ENCODE measurements at regions not wholly inside any gene's neighbourhood (a gene's known extent, or its start where the extent isn't known, plus 50 kb on each side); places are given as distances from the start of the nearest gene placed in this dataset.

DNA sequence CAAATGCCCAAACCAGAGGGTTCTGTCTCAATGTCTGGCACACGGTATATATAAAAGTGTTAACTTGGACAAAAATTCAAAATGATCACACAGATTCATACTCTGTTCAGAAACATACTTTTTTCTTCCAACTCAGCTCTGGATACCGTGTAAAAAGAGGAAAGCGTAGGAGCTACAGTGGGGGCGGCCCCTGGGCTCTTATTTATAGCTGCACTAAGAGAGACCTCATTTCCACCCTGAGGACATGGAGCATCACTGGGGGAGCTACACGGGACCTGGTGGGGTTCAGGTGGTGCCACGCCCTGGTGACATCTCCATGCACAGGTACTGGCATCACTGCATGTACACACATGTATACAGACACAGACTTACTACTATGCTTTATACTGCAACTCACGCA is 185.9 kb upstream of the FOXQ1 start (continued):
- TF ChIP-seq, protein P1, sequence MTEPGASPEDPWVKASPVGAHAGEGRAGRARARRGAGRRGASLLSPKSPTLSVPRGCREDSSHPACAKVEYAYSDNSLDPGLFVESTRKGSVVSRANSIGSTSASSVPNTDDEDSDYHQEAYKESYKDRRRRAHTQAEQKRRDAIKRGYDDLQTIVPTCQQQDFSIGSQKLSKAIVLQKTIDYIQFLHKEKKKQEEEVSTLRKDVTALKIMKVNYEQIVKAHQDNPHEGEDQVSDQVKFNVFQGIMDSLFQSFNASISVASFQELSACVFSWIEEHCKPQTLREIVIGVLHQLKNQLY (CRISPR knock-in tag; IDR thresholded peaks at IDR 0.05), result no peak
- TF ChIP-seq, protein P2, sequence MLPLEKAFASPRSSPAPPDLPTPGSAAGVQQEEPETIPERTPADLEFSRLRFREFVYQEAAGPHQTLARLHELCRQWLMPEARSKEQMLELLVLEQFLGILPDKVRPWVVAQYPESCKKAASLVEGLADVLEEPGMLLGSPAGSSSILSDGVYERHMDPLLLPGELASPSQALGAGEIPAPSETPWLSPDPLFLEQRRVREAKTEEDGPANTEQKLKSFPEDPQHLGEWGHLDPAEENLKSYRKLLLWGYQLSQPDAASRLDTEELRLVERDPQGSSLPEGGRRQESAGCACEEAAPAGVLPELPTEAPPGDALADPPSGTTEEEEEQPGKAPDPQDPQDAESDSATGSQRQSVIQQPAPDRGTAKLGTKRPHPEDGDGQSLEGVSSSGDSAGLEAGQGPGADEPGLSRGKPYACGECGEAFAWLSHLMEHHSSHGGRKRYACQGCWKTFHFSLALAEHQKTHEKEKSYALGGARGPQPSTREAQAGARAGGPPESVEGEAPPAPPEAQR (CRISPR knock-in tag; IDR thresholded peaks at IDR 0.05), result no peak
- no peak for TF ChIP-seq NR3C1 (CRISPR knock-in tag; conservative IDR thresholded peaks at IDR 0.05; ENCODE audit: low read depth)
- TF ChIP-seq SMAD3 (CRISPR knock-in tag; IDR thresholded peaks at IDR 0.05; ENCODE audit: borderline replicate concordance), result no peak
- TF ChIP-seq FOXK1 (CRISPR knock-in tag; IDR thresholded peaks at IDR 0.05), result no peak
- TF ChIP-seq, protein P3, sequence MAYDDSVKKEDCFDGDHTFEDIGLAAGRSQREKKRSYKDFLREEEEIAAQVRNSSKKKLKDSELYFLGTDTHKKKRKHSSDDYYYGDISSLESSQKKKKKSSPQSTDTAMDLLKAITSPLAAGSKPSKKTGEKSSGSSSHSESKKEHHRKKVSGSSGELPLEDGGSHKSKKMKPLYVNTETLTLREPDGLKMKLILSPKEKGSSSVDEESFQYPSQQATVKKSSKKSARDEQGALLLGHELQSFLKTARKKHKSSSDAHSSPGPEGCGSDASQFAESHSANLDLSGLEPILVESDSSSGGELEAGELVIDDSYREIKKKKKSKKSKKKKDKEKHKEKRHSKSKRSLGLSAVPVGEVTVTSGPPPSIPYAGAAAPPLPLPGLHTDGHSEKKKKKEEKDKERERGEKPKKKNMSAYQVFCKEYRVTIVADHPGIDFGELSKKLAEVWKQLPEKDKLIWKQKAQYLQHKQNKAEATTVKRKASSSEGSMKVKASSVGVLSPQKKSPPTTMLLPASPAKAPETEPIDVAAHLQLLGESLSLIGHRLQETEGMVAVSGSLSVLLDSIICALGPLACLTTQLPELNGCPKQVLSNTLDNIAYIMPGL (CRISPR knock-in tag; IDR thresholded peaks at IDR 0.05), result no peak
- no peak for TF ChIP-seq ZNF416 (CRISPR knock-in tag; IDR thresholded peaks at IDR 0.05)
- TF ChIP-seq GRHL2 (CRISPR knock-in tag; IDR thresholded peaks at IDR 0.05; ENCODE audit: insufficient replicate concordance, severe bottlenecking), result no peak
- TF ChIP-seq NFYB (CRISPR knock-in tag; conservative IDR thresholded peaks at IDR 0.05; ENCODE audit: low read depth), result no peak

DNA sequence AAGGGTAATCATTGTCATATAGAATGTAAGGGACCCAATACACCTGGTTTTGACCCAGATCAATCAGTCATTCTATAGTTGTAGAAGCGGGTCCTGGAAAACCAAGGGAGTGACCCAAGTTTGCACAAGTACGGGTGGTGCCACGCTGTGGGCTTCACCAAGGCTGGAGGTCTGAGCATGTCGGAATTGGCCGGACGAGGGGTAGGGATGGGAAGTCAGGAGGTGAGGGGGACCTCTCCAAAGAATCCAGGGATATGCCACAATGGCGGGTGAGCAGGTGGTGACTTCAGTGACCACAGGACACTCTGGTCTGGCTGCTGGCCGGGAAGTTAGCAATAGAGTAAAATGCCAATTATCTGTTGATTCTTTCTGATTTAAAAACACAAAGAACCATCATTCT is 186.6 kb upstream of the FOXQ1 start:
- H3K36me3 Mint-ChIP-seq, result 0 out of 2 replicates have a peak, but pooled peaks cover 3% of the 10 kb centered on the region
- POLR2A ChIA-PET, result no interaction called here
- TF ChIP-seq ZNF671 (CRISPR knock-in tag; IDR thresholded peaks at IDR 0.05) (no peak), GTF2I (CRISPR knock-in tag; conservative IDR thresholded peaks at IDR 0.05) (no peak), TEAD1 (CRISPR knock-in tag; IDR thresholded peaks at IDR 0.05) (no peak)
- TF ChIP-seq, protein P1 (CRISPR knock-in tag; IDR thresholded peaks at IDR 0.05), result no peak
- TF ChIP-seq, protein P4, sequence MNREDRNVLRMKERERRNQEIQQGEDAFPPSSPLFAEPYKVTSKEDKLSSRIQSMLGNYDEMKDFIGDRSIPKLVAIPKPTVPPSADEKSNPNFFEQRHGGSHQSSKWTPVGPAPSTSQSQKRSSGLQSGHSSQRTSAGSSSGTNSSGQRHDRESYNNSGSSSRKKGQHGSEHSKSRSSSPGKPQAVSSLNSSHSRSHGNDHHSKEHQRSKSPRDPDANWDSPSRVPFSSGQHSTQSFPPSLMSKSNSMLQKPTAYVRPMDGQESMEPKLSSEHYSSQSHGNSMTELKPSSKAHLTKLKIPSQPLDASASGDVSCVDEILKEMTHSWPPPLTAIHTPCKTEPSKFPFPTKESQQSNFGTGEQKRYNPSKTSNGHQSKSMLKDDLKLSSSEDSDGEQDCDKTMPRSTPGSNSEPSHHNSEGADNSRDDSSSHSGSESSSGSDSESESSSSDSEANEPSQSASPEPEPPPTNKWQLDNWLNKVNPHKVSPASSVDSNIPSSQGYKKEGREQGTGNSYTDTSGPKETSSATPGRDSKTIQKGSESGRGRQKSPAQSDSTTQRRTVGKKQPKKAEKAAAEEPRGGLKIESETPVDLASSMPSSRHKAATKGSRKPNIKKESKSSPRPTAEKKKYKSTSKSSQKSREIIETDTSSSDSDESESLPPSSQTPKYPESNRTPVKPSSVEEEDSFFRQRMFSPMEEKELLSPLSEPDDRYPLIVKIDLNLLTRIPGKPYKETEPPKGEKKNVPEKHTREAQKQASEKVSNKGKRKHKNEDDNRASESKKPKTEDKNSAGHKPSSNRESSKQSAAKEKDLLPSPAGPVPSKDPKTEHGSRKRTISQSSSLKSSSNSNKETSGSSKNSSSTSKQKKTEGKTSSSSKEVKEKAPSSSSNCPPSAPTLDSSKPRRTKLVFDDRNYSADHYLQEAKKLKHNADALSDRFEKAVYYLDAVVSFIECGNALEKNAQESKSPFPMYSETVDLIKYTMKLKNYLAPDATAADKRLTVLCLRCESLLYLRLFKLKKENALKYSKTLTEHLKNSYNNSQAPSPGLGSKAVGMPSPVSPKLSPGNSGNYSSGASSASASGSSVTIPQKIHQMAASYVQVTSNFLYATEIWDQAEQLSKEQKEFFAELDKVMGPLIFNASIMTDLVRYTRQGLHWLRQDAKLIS (CRISPR knock-in tag; IDR thresholded peaks at IDR 0.05; ENCODE audit: borderline replicate concordance), result no peak
- no peaks in the 10 kb centered on the region for H3K27me3 Mint-ChIP-seq (ENCODE audit: low read depth)
- H3K4me1 Mint-ChIP-seq, result no peaks in the 10 kb centered on the region
- H3K9me3 Mint-ChIP-seq, result peaks cover 7% of the 10 kb centered on the region
- no peak overlapping the region for H3K4me3 Mint-ChIP-seq
- no peak overlapping the region; the same call in 1 of the 2 replicates for H3K27ac Mint-ChIP-seq
- DNase-seq (ENCODE audit: low spot score), result no peak
- CTCF ChIA-PET, result no interaction called here
- ATAC-seq, result no peak

DNA sequence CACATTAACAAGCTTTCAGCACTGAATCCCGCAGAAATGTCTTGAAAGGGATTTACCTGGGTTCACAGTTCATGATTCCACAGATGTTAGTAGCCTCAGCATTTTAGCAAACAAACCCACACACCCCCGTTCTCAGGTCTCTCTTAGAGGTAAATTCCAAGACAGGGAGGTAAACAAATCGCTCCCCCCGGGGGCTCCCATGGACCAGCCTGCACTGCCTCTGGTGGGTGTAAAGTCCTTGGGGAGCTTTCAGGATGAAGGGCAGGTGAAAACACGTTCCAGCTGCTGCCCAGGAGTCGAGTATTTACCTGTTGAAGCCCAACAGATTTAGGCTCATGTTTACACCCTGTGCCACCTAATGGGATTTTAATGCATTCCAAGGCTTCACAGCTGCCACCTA is 187.0 kb upstream of the FOXQ1 start:
- Mint-ChIP-seq H3K36me3 (0 out of 2 replicates have a peak, but pooled peaks cover 3% of the 10 kb centered on the region), H3K27ac (no peak overlapping the region), H3K4me1 (no peaks in the 10 kb centered on the region), H3K9me3 (peaks cover 11% of the 10 kb centered on the region), H3K4me3 (no peak overlapping the region), H3K27me3 (ENCODE audit: low read depth) (no peaks in the 10 kb centered on the region; the same call in 1 of the 2 replicates)
- ChIA-PET CTCF (no interaction called here), POLR2A (no interaction called here)
- ATAC-seq (no peak), DNase-seq (ENCODE audit: low spot score) (no peak)
- TF ChIP-seq, protein P5, sequence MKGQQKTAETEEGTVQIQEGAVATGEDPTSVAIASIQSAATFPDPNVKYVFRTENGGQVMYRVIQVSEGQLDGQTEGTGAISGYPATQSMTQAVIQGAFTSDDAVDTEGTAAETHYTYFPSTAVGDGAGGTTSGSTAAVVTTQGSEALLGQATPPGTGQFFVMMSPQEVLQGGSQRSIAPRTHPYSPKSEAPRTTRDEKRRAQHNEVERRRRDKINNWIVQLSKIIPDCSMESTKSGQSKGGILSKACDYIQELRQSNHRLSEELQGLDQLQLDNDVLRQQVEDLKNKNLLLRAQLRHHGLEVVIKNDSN (CRISPR knock-in tag; IDR thresholded peaks at IDR 0.05), result no peak
- TF ChIP-seq ZNF423 (CRISPR knock-in tag; IDR thresholded peaks at IDR 0.05) (no peak), HMGA2 (CRISPR knock-in tag; IDR thresholded peaks at IDR 0.05) (no peak), ZNF671 (CRISPR knock-in tag; IDR thresholded peaks at IDR 0.05) (no peak)
- TF ChIP-seq, protein P6, sequence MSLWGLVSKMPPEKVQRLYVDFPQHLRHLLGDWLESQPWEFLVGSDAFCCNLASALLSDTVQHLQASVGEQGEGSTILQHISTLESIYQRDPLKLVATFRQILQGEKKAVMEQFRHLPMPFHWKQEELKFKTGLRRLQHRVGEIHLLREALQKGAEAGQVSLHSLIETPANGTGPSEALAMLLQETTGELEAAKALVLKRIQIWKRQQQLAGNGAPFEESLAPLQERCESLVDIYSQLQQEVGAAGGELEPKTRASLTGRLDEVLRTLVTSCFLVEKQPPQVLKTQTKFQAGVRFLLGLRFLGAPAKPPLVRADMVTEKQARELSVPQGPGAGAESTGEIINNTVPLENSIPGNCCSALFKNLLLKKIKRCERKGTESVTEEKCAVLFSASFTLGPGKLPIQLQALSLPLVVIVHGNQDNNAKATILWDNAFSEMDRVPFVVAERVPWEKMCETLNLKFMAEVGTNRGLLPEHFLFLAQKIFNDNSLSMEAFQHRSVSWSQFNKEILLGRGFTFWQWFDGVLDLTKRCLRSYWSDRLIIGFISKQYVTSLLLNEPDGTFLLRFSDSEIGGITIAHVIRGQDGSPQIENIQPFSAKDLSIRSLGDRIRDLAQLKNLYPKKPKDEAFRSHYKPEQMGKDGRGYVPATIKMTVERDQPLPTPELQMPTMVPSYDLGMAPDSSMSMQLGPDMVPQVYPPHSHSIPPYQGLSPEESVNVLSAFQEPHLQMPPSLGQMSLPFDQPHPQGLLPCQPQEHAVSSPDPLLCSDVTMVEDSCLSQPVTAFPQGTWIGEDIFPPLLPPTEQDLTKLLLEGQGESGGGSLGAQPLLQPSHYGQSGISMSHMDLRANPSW (CRISPR knock-in tag; conservative IDR thresholded peaks at IDR 0.05; ENCODE audit: low read depth), result no peak
